ENCODE measurements at regions not wholly inside any gene's neighbourhood (a gene's known extent, or its start where the extent isn't known, plus 50 kb on each side); places are given as distances from the start of the nearest gene placed in this dataset.

DNA sequence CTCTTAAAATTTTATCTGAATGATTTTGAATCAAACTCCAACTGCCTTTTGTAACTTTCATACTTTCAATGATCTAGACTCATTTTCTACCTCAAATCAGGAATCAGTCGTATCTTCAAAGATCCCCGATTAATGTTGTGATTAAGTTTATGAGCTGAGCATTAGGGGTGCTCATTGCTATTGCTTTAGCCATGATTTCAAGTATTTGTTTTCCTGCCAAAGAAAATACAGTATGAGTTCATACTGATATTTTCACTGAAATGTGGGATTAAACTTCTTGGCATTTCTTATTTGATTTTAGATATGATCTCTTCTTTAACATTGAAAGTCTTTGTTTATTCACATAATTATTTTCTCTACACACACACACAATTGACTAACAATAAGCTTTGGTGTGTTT lies 785.6 kb downstream of the NTRK3 start:
- TF ChIP-seq, protein P1, sequence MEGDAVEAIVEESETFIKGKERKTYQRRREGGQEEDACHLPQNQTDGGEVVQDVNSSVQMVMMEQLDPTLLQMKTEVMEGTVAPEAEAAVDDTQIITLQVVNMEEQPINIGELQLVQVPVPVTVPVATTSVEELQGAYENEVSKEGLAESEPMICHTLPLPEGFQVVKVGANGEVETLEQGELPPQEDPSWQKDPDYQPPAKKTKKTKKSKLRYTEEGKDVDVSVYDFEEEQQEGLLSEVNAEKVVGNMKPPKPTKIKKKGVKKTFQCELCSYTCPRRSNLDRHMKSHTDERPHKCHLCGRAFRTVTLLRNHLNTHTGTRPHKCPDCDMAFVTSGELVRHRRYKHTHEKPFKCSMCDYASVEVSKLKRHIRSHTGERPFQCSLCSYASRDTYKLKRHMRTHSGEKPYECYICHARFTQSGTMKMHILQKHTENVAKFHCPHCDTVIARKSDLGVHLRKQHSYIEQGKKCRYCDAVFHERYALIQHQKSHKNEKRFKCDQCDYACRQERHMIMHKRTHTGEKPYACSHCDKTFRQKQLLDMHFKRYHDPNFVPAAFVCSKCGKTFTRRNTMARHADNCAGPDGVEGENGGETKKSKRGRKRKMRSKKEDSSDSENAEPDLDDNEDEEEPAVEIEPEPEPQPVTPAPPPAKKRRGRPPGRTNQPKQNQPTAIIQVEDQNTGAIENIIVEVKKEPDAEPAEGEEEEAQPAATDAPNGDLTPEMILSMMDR (IDR thresholded peaks at IDR 0.05), result no peak
- TF ChIP-seq POLR2A (IDR thresholded peaks at IDR 0.05) (no peak), POLR2AphosphoS5 (IDR thresholded peaks at IDR 0.05) (no peak)

Measured in prostate gland (tissue), 2 donors.